NCI-H2227 (cell line): ENCODE measurements at regions not wholly inside any gene's neighbourhood (a gene's known extent, or its start where the extent isn't known, plus 50 kb on each side); places are given as distances from the start of the nearest gene placed in this dataset.

ENCODE experiments used
- DNase-seq: peaks from one replicate; lab custom pipeline; 2025; ENCODE audit not compliant: unreplicated experiment; lab: John Stamatoyannopoulos, UW

GRCh38 chr22:22151308-22151707, 93.3 kb upstream of the VPREB1 start:
- DNase-seq: no peak

GRCh38 chr22:22150457-22150856, 94.1 kb upstream of the VPREB1 start:
- DNase-seq: no peak

GRCh38 chr22:22148905-22149304, 95.7 kb upstream of the VPREB1 start:
- DNase-seq: no peak

- no peak for DNase-seq
Measured at GRCh38 chr22:22144858-22145257, 99.7 kb upstream of the VPREB1 start.

- no peak for DNase-seq
Measured at GRCh38 chr22:22143448-22143847, 101.1 kb upstream of the VPREB1 start.

- DNase-seq: no peak
Measured at GRCh38 chr22:22142661-22143060, 101.9 kb upstream of the VPREB1 start.

GRCh38 chr22:22141771-22142591, 102.6 kb upstream of the VPREB1 start:
- DNase-seq: no peak

GRCh38 chr22:22141031-22141430, 103.6 kb upstream of the VPREB1 start:
- DNase-seq: no peak

- no peak for DNase-seq
Measured at GRCh38 chr22:22139364-22139763, 105.2 kb upstream of the VPREB1 start.

- no peak for DNase-seq
Measured at GRCh38 chr22:22138915-22139314, 105.7 kb upstream of the VPREB1 start.

GRCh38 chr22:22137891-22138290, 106.7 kb upstream of the VPREB1 start:
- DNase-seq: no peak

GRCh38 chr22:22133910-22134309, 110.7 kb upstream of the VPREB1 start:
- DNase-seq: no peak

GRCh38 chr22:22130953-22131608, 113.5 kb upstream of the VPREB1 start:
- no peak for DNase-seq

- no peak for DNase-seq
Measured at GRCh38 chr22:22129387-22129786, 115.2 kb upstream of the VPREB1 start.

- no peak for DNase-seq
Measured at GRCh38 chr22:22128440-22128839, 116.1 kb upstream of the VPREB1 start.

- DNase-seq: no peak
Measured at GRCh38 chr22:22127100-22127499, 117.5 kb upstream of the VPREB1 start.

- peak; percentile 9 for DNase-seq
Measured at GRCh38 chr22:22125579-22126468, 118.8 kb upstream of the VPREB1 start.

GRCh38 chr22:22125028-22125578, 119.5 kb upstream of the VPREB1 start:
- DNase-seq: no peak

GRCh38 chr22:22124374-22124773, 120.2 kb upstream of the VPREB1 start:
- no peak for DNase-seq

GRCh38 chr22:22123960-22124278, 120.7 kb upstream of the VPREB1 start:
- DNase-seq: no peak
